Astrocyte (in vitro differentiated cells and primary cell): ENCODE measurements at regions not wholly inside any gene's neighbourhood (a gene's known extent, or its start where the extent isn't known, plus 50 kb on each side); places are given as distances from the start of the nearest gene placed in this dataset.

ENCODE experiments used
- DNase-seq: peaks from one replicate; pipeline ENCODE4 v3.0.0-alpha.2; 2010; ENCODE audit warnings: low read depth
- FAIRE-seq: peaks from 2 replicates; lab custom pipeline; 2011; peaks lifted over from hg19 to GRCh38; lab: Jason Lieb, UNC
- H2AFZ ChIP-seq: 2 replicates; pipeline ENCODE4 v1.6.0; 2012; ENCODE audit warnings: low read depth, low read length, inconsistent platforms
- H3K27ac ChIP-seq: 2 replicates; pipeline ENCODE4 v1.5.1; 2011; ENCODE audit warnings: low read depth, low read length, inconsistent platforms
- H3K27me3 ChIP-seq: 2 replicates; pipeline ENCODE4 v1.6.0; 2011; ENCODE audit warnings: low read length, inconsistent platforms; ENCODE audit not compliant: insufficient read depth
- H3K36me3 ChIP-seq: 2 replicates; pipeline ENCODE4 v1.5.1; 2011; ENCODE audit warnings: low read length, inconsistent platforms; ENCODE audit not compliant: insufficient read depth
- H3K4me1 ChIP-seq: 2 replicates; pipeline ENCODE4 v1.5.1; 2011; ENCODE audit warnings: low read length, inconsistent platforms; ENCODE audit not compliant: insufficient read depth
- H3K4me2 ChIP-seq: 2 replicates; pipeline ENCODE4 v1.6.0; 2012; ENCODE audit warnings: low read length, inconsistent platforms
- H3K4me3 ChIP-seq: 2 replicates; pipeline ENCODE4 v1.5.1; 2011; ENCODE audit warnings: low read depth, mild to moderate bottlenecking, low read length, inconsistent platforms; ENCODE audit not compliant: insufficient read depth
- H3K79me2 ChIP-seq: 2 replicates; pipeline ENCODE4 v1.6.0; 2012; ENCODE audit warnings: mild to moderate bottlenecking, low read length, inconsistent platforms; ENCODE audit not compliant: insufficient read depth
- H3K9ac ChIP-seq: 2 replicates; pipeline ENCODE4 v1.6.0; 2012; ENCODE audit warnings: mild to moderate bottlenecking, low read length, inconsistent platforms
- H3K9me3 ChIP-seq: 2 replicates; pipeline ENCODE4 v1.5.1; 2012; ENCODE audit warnings: low read depth, mild to moderate bottlenecking, low read length, inconsistent platforms; ENCODE audit not compliant: insufficient read depth
- H4K20me1 ChIP-seq: 2 replicates; pipeline ENCODE4 v1.6.0; 2012; ENCODE audit warnings: low read length, inconsistent platforms; ENCODE audit not compliant: insufficient read depth
- H3K27ac Mint-ChIP-seq: one replicate; pipeline ENCODE4 v1.8.0; 2021; ENCODE audit warnings: mild to moderate bottlenecking, mixed read lengths; ENCODE audit not compliant: unreplicated experiment
- H3K27me3 Mint-ChIP-seq: one replicate; pipeline ENCODE4 v1.8.0; 2021; ENCODE audit warnings: low read depth, mixed read lengths; ENCODE audit not compliant: unreplicated experiment
- H3K36me3 Mint-ChIP-seq: one replicate; pipeline ENCODE4 v1.8.0; 2021; ENCODE audit warnings: low read depth, mixed read lengths; ENCODE audit not compliant: unreplicated experiment
- H3K4me1 Mint-ChIP-seq: one replicate; pipeline ENCODE4 v1.8.0; 2021; ENCODE audit warnings: low read depth, mixed read lengths; ENCODE audit not compliant: unreplicated experiment
- H3K4me3 Mint-ChIP-seq: one replicate; pipeline ENCODE4 v1.8.0; 2021; ENCODE audit warnings: mild to moderate bottlenecking, moderate library complexity, mixed read lengths; ENCODE audit not compliant: unreplicated experiment
- H3K9me3 Mint-ChIP-seq: one replicate; pipeline ENCODE4 v1.8.0; 2021; ENCODE audit warnings: mild to moderate bottlenecking, mixed read lengths; ENCODE audit not compliant: unreplicated experiment
- EZH2 ChIP-seq: IDR thresholded peaks from 2 replicates; pipeline ENCODE4 v1.6.1; 2012; ENCODE audit warnings: mild to moderate bottlenecking, low read length, inconsistent platforms; ENCODE audit not compliant: insufficient read depth
- TF ChIP-seq, protein P1 (sequence below): IDR thresholded peaks from 2 replicates; pipeline ENCODE4 v1.5.1; 2011; ENCODE audit warnings: low read depth, mild to moderate bottlenecking, inconsistent platforms, low read length, moderate library complexity; ENCODE audit not compliant: insufficient read depth

DNA sequence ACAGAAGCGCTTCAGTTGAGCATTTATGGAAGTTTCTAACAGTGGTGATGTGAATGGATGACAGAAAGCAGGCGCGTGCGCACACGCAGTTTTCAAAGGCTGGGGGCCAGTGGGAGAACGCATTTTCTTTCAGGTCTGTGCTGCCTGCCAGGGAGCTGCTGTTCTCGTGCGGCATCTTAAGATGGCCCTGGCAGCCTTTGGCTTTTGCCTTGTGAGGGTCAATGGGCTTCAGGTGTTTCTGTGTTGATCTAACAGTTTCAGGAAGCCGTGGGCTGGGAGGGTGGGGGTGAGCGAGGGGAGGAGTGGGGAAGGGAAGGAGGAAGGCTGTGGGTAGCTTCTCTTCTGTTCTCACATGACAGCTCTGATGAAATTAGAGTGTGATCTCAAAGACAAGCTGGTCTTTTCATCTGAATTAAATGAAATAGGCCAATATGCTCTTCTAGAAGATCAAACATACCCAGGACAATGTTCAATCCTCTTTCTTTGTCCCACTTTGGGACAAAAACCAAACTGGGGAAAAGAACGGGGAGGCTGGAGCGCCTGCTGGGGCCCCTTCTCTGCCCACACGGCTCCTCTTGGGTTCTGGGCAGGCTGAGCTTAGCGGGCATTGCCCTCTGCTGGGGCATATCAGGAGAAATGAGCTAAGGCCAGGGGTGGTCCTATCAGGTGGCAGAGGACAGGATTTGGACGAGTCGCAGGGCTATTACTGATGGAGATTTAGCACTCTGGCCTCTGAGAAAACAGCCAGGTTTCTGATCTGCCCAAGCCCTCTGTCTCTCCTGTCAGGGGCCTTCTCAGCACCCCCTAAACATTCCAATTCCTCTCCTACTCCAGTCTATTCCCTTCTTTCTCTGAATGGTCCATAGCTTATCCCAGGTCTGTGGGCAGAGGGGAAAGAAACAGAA is 126.2 kb upstream of the LGALSL start:
- Histone ChIP-seq H3K27me3 (peaks cover 39% of the 10 kb centered on the region), H3K27ac (no peak overlapping the region), H4K20me1 (no peaks in the 10 kb centered on the region), H3K4me1 (peaks cover 10% of the 10 kb centered on the region), H3K9ac (no peak overlapping the region), H3K36me3 (no peaks in the 10 kb centered on the region), H3K79me2 (no peaks in the 10 kb centered on the region), H2AFZ (peak overlapping the region; percentile 28), H3K4me3 (no peak overlapping the region), H3K4me2 (peak overlapping the region; percentile 33), H3K9me3 (no peaks in the 10 kb centered on the region)
- H3K9me3 Mint-ChIP-seq, result no peaks in the 10 kb centered on the region
- peaks cover 12% of the 10 kb centered on the region for H3K27me3 Mint-ChIP-seq
- FAIRE-seq, result no peak
- no peaks in the 10 kb centered on the region for H3K36me3 Mint-ChIP-seq
- no peak overlapping the region for H3K27ac Mint-ChIP-seq
- TF ChIP-seq, protein P1, sequence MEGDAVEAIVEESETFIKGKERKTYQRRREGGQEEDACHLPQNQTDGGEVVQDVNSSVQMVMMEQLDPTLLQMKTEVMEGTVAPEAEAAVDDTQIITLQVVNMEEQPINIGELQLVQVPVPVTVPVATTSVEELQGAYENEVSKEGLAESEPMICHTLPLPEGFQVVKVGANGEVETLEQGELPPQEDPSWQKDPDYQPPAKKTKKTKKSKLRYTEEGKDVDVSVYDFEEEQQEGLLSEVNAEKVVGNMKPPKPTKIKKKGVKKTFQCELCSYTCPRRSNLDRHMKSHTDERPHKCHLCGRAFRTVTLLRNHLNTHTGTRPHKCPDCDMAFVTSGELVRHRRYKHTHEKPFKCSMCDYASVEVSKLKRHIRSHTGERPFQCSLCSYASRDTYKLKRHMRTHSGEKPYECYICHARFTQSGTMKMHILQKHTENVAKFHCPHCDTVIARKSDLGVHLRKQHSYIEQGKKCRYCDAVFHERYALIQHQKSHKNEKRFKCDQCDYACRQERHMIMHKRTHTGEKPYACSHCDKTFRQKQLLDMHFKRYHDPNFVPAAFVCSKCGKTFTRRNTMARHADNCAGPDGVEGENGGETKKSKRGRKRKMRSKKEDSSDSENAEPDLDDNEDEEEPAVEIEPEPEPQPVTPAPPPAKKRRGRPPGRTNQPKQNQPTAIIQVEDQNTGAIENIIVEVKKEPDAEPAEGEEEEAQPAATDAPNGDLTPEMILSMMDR, result peak; percentile 29
- TF ChIP-seq EZH2, result no peak
- H3K4me3 Mint-ChIP-seq, result no peak overlapping the region
- peaks cover 26% of the 10 kb centered on the region for H3K4me1 Mint-ChIP-seq
- peak; percentile 24 for DNase-seq

DNA sequence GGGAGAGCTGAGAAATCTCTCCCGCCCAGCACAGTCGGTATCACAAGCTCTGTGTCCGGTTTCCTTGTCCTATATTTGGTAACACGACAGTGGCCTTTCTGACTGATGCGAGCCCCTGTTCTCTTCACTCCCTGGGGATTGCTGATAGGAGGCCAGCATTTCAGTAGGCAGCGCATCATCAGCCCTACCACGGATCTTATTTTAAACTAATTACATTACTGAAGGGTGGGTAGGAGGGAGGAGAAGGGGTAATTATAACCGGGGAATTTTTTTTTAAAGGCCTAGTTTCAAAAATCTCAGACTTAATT is 125.6 kb upstream of the LGALSL start:
- Mint-ChIP-seq H3K27me3 (peaks cover 8% of the 10 kb centered on the region), H3K4me1 (peaks cover 26% of the 10 kb centered on the region), H3K9me3 (no peaks in the 10 kb centered on the region), H3K4me3 (no peak overlapping the region), H3K36me3 (no peaks in the 10 kb centered on the region), H3K27ac (no peak overlapping the region)
- Histone ChIP-seq H3K79me2 (no peaks in the 10 kb centered on the region), H3K36me3 (no peaks in the 10 kb centered on the region), H2AFZ (no peak overlapping the region), H3K27ac (no peak overlapping the region), H3K4me3 (no peak overlapping the region), H3K9ac (no peak overlapping the region), H3K27me3 (peaks cover 36% of the 10 kb centered on the region), H3K9me3 (no peaks in the 10 kb centered on the region), H4K20me1 (no peaks in the 10 kb centered on the region), H3K4me2 (no peak overlapping the region), H3K4me1 (peaks cover 10% of the 10 kb centered on the region)
- DNase-seq, result no peak
- no peak for TF ChIP-seq EZH2
- TF ChIP-seq, protein P1, result no peak
- FAIRE-seq, result no peak

DNA sequence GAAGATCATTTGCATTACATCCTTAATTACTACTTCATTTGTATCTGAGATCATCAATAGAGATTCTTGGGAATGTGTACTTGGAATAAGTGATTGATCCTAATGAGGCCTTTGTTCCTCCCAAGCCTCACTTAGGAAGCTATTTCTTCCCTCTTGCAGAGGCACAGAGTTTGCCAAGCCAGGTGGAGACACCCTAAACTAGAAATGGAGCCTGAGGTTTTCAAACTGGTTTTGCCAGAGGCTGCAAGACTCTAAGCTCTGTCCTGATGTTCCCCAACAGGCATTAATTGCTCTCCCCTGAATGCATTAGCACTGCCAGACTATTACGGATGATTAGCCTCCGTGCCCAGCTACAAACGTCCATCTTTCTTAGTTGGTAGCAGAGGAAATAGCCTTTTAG is 125.2 kb upstream of the LGALSL start:
- Mint-ChIP-seq H3K27ac (no peak overlapping the region), H3K4me3 (no peak overlapping the region), H3K9me3 (no peaks in the 10 kb centered on the region), H3K36me3 (no peaks in the 10 kb centered on the region), H3K27me3 (peaks cover 8% of the 10 kb centered on the region), H3K4me1 (peaks cover 26% of the 10 kb centered on the region)
- no peak overlapping the region for H3K9ac ChIP-seq
- no peaks in the 10 kb centered on the region for H3K79me2 ChIP-seq
- no peaks in the 10 kb centered on the region for H4K20me1 ChIP-seq
- DNase-seq, result no peak
- no peaks in the 10 kb centered on the region for H3K36me3 ChIP-seq
- H3K4me1 ChIP-seq, result peaks cover 10% of the 10 kb centered on the region
- no peak for TF ChIP-seq EZH2
- TF ChIP-seq, protein P1, result no peak
- H3K27me3 ChIP-seq, result peaks cover 32% of the 10 kb centered on the region
- FAIRE-seq, result no peak
- H3K4me2 ChIP-seq, result no peak overlapping the region
- H3K9me3 ChIP-seq, result no peaks in the 10 kb centered on the region
- no peak overlapping the region for H3K27ac ChIP-seq
- H3K4me3 ChIP-seq, result no peak overlapping the region
- H2AFZ ChIP-seq, result no peak overlapping the region
